Right hindlimb (tissue), 1 donor: ENCODE measurements at regions not wholly inside any gene's neighbourhood (a gene's known extent, or its start where the extent isn't known, plus 50 kb on each side); places are given as distances from the start of the nearest gene placed in this dataset.

Source experiments
- DNase-seq: peaks from one replicate; pipeline ENCODE4 v3.0.0-alpha.2; 2018

GRCh38 chr3:40705663-40706062 lies 180.9 kb downstream of the ZNF621 start:
- no peak for DNase-seq

GRCh38 chr3:40713306-40713705 lies 188.5 kb downstream of the ZNF621 start:
- DNase-seq, result no peak

DNA sequence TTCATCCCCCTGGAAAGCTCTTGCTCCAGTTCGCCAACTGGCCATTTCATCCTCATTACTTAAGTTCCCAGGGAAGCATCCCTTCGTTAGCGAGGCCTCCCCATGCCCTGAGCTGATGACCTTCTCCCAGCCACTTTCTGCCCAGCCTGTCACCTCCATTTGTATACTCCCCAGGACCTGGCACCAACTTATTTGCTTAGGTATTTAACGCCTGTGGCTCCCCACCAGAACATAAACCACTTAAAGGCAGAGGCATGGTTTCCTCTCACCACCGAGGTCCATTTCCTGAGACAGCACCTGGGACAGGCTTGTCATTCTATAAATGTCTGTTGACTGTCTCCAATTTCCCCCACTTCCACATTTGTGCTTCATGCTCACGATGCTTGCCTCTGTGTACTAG lies 189.0 kb downstream of the ZNF621 start:
- DNase-seq, result no peak

- DNase-seq, result no peak
Observed at GRCh38 chr3:40714771-40715345, 190.1 kb downstream of the ZNF621 start.

- DNase-seq, result no peak
Observed at GRCh38 chr3:40715551-40715950, 190.8 kb downstream of the ZNF621 start.

- no peak for DNase-seq
Observed at GRCh38 chr3:40717471-40717870, 192.7 kb downstream of the ZNF621 start.

- no peak for DNase-seq
Observed at GRCh38 chr3:40718209-40718608, 193.4 kb downstream of the ZNF621 start.

GRCh38 chr3:40718681-40719080 lies 193.9 kb downstream of the ZNF621 start:
- DNase-seq, result no peak

DNA sequence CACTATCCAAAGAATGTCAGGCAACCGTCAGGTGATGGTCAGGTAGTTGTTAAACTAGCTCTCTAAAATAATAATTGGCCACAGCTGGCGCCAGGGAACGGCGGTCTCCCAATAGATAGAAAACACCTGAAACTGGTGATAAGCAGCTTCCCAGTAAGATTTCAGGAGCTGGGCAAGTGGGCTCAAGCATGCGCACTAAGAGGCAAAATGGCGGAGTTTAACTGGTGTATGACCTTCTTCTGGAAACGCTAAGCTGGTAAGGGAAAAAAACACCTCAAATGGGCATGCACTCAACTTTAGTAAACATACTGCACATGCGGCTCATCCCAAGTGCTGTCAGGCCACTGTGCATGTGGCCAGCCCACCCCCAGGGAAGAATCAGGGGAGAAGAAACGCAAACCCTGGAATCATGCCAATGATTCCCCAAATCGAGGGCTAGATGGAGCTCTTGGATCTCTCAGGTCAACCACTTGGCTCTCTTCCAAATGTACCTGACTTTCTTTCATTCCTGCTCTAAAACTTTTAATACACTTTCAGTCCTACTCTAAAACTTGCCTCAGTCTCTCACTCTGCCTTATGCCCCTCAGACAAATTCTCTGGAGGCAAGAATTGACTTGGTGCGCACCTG lies 195.0 kb downstream of the ZNF621 start:
- no peak for DNase-seq

GRCh38 chr3:40720341-40720740 lies 195.6 kb downstream of the ZNF621 start:
- no peak for DNase-seq

- DNase-seq, result no peak
Observed at GRCh38 chr3:40720863-40721262, 196.1 kb downstream of the ZNF621 start.

DNA sequence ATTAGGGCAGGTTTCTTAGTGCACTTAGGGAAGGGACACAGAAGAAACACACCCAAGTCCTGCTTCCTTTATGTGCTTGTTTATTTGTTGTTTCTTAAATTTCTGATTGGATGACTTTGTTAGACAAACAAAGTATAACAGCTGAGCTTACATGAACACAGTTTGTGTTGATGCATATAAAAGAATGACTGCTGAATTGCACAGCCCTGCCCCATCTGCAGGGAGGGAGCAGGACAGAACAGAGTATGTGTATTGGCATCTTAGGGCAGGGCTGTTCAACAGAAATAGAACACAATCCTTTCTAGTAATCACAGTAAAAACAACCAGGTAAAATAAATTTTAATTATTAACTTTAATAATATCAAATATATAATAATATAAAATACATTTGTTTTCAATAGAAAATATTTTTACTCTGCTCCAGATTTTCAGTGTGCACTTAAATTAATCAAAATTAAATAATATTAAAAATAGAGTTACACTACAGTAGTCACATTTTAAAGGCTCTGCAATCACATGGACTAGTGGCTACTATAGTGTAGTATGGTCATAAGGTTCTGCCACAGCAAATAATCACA lies 198.4 kb downstream of the ZNF621 start:
- DNase-seq, result no peak

- no peak for DNase-seq
Observed at GRCh38 chr3:40725031-40725430, 200.3 kb downstream of the ZNF621 start.

GRCh38 chr3:40731445-40731844 lies 206.7 kb downstream of the ZNF621 start:
- DNase-seq, result no peak

GRCh38 chr3:40736943-40737342 lies 212.2 kb downstream of the ZNF621 start:
- DNase-seq, result no peak

- DNase-seq, result no peak
Observed at GRCh38 chr3:40737343-40737742, 212.6 kb downstream of the ZNF621 start.

DNA sequence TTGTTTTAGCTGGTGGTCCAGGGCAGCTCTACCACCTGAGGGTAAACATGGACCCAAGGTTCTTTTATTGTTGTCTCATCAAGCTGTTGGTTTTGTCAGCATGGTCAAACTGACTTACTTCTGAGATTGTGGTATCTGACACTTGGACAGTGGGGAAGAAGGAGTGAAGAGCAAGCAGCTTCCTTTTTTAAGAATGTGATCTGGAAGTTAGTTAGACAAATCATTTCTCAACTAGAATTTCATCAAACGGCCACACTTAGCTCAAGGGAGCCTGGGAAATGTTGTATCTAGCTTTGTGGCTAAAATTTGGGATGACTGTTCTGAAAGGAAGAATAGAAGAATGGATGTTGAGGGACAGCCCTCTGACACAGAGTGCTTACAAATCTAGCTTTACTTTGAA lies 215.2 kb downstream of the ZNF621 start:
- no peak for DNase-seq

DNA sequence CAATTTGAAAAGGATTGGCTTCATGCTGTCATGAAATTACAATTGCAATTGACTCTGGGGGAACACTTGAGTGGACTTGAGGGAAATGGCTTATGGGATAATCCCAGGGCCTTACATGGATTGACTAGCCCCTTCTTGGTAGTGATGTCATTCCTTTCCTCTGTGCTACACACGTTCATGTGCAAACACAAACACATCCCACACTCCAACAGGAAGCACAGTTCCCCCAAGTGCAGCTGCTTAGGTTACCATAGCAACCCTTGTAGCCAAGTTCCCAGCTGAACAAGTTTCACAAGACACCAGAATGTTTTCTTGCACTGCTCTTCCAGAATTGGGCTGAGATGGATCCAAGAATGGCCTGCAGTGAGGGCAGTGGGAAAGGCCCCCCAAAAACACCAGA lies 217.0 kb downstream of the ZNF621 start:
- peak; percentile 83 for DNase-seq

DNA sequence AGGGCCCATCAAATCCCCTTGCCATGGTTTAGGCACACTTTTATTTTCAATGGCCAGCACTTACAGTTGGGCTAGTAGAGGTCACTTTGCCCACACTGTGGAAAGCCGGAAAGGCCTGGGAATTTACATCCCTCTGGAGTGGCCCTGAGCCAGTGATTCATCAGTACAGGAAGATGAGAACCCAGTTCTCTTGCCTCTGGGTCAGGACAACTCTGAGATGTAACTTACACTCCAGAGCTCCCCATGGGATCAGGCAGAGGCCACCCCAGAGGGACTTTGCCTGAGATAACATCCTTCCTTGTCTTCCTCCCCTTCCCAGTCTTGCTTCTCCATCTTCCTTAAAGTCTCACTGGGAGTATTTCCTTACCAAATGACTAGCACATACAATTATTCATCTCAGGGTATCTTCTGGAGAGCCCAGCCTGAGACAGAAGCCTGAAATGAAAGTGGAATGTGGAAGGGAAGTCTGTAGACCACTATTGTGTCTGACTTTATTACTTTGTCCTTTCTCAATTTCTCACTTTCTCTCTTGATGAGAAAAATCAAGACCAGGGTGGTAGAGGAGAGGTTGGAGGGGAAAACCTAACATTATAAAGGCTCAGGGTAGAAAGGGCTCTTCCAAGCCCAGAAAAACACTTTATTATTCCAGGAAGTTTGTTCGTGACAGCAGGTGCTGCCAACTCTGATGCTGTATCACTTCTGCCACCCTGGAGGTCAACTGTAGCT lies 220.8 kb downstream of the ZNF621 start:
- DNase-seq, result no peak

- no peak for DNase-seq
Observed at GRCh38 chr3:40751666-40752065, 226.9 kb downstream of the ZNF621 start.

GRCh38 chr3:40752492-40752891 lies 227.7 kb downstream of the ZNF621 start:
- no peak for DNase-seq

- DNase-seq, result no peak
Observed at GRCh38 chr3:40753291-40753770, 228.6 kb downstream of the ZNF621 start.

DNA sequence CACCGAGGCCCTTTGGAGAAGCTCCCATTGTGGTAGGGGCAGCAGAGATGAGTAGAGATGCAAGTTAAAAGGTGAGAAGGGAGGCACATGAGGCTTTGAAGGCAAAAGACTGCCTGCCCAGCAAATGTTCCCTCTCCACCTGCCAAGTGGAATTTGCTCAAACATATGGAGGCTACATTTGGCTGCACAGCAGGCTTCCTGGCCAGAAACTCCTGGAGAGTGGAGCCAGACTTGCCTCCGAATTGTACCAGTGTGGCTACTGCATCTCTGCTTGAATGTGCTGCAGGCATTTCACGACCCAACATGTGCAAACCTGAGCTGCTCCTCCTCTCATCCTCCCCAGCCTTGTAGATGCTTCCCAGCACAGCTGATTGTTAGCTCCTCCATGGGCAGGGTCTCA lies 229.2 kb downstream of the ZNF621 start:
- peak; percentile 64 for DNase-seq

DNA sequence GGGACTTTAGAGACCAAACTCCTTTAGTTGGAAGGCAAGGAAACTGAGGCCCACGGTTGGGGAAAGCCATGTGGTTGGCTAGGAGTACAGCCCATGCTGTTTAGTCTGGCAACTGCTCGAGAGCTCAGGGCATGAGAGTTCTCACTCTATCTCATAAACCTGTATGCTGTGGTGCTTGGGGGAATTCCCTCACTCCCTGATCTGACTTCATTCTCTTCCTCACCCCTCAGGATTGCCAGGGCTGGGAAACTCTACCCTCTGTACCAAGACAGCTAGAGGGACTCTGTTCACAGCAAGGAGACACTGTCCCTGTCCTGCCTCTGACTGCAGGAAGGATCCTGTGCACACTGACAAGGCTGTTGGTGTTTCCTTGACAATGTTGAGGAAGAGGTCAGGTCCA lies 230.2 kb downstream of the ZNF621 start:
- DNase-seq, result no peak
